Stimulated activated naive CD4-positive, alpha-beta T cell (primary cell): ENCODE measurements at regions not wholly inside any gene's neighbourhood (a gene's known extent, or its start where the extent isn't known, plus 50 kb on each side); places are given as distances from the start of the nearest gene placed in this dataset.

Experiments
- DNase-seq, 6 experiments: peaks; one replicate each; lab custom pipeline; 2025; lab: John Stamatoyannopoulos, UW

DNA sequence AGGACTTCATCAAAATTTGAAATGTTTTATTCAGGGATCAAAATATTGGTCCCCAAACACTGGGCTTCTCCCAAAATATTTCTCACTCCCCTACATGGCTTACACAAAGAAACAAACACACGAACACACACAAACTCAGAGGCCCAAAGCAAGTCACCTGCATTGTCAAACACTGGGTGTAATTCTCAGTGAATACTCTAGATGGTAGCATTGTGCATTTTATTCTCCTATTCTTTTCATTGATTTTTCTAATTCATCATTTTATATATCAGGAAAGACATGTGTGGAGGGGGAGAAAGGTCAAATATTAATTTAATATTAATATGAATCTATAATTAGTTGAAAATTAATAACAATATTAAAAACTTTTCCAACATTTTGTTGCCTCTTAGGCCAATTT lies 72.3 kb upstream of the TNMD start:
- DNase-seq: peak in 2 of 6 experiments; percentile 7 to 11

DNA sequence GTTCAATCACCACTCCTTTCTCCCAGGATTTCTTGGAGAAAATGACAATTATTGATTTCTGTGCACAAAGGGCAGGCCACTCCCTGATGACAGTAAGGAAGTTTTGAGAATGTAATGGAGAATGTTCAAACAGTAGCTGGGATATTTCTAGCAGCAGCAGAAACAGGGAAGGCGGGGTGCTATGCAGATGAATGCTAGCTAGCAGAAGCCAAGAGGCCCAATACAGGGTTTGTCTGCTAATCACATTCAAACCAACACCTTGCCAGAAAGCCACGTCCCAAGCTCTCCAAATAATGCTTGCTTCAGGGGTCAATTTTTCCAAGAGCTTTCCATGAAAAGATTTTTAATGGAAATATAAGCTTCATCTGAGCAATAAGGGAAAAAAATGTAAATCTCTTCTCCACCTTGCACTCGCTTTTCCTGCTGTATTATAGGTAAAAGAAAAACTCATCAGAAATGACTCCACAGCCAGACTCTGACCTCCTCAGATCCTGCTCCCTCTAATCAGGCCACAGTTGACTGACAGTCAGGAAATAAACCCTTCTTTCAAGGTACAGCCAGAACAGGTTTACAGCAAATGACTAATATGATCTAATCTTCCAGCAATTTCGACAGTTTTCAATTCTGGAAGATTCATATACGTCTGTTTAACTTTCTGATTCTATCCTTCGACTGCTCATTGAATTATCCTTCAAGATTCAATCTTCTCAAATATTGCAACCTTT lies 84.7 kb upstream of the PCDH19 start:
- DNase-seq: no peak

DNA sequence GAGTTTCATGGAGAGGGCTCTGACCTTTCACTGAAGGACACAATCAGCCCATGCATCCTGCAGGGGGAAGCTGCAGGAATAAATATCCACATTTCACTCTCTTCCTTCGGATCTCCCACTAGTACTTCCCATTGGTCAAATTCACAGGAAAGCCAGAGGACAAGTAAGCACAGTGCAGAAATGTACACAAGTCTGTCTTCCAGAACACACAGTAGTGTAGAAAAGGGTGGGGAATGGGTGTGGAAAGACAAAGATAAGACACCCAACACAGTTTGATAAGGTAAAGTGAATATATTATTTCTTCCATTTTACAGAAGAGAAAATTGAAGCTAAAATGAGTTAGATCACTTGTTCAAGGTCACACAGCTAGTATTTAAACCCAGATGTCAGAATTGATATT lies 81.1 kb upstream of the PCDH19 start:
- no peak for DNase-seq

DNA sequence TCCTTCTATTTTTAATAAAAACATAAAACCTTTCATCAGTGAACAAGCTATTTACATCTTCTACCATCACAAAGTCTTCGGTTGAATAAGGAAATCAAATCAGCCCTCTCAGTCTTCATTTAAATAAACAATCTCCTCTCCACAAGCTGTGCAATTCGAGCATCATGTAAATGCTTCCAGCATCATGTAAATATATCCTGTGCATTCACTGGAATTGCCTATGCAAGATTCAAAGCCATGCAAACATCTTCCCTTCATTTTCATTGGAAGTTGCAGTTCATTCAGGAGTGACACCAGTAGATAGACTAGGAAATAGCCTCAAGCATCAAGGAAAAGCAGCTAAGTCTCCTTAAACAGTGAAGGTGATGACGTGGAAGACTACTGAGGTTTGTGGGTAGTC lies 77.7 kb upstream of the PCDH19 start:
- no peak for DNase-seq

DNA sequence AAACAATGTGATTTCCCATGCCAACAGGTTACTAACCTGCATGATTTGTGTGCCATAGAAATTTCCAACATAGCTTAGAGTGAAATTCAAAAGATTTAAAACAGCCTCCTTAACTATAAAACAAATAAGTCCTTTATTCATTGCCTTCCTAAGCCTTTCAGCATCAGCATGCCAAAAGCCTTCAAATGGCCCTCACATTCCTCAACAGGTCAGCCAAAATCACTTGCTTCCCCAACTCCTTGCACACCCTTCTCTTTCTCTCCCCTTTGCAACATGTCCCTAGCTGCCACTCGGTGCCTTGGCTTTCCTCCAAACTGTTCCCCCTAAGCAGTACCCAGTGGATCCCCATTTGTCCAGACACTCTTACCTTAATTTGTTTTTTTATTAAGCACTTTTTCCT lies 74.9 kb upstream of the PCDH19 start:
- no peak for DNase-seq

DNA sequence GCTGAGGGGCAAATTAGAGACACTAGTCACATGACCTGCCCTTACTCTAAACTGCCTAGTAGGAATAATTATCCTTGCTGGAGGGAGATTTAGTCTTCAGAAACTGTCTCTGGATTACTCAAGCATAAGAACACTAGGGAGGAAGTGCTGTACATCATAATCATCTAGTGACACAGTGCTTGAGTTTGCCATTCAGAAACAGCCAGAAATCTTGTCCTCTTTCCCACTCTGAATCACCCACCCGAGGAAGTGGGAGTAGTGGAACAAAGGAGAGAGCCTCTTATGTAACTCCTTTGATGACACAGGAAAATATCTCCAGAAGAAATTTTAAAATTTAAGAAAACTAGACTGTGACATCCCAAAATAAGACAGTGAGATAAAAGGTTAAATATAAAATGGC lies 69.3 kb upstream of the PCDH19 start:
- DNase-seq: no peak

DNA sequence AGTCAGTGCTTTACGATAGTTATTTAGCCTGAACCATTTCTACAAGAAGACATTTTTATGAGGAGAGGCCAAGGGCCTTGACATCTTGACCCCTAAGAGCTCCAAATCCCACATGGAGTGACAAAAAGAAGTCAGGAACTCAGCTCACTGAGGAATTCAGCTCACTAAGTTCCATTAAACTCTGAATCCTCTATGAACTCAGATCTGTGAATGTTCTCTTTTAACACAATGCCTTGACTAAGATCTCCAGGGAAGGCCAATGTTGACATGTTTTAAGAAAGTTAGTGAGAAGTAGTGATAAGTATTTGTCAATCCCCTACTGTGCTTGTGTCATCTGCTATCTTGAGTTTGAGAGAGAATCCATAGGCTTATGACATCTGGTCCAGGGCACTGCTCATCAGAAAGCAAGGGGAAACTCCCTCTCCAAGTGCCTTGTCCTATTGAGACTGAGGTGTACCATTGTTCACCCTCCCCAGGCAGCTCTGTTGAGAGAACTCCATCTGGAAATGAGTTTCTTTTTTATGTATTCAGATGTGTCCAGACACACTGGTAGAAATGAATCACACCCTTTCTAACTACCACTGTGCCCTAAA lies 68.7 kb upstream of the PCDH19 start:
- no peak for DNase-seq

DNA sequence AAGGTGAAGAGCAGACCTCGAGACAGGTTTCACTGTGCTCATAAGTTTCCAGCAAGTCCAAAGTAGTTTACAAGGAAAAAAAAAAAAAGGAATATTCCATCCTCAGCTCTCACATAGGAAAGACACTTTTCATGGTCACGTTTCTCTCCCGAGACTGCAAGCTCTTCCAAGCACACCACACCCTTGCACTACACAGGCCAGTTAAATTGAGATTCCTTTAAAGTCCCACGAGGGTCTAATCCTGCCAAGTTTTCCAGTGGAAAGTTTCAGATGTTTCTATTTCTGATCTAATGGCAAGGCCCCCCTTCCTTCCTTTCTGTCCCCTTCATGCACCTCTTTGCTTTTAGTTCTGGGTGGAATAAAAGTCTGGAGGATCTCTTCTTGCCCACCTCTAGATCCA lies 67.9 kb upstream of the PCDH19 start:
- no peak for DNase-seq

DNA sequence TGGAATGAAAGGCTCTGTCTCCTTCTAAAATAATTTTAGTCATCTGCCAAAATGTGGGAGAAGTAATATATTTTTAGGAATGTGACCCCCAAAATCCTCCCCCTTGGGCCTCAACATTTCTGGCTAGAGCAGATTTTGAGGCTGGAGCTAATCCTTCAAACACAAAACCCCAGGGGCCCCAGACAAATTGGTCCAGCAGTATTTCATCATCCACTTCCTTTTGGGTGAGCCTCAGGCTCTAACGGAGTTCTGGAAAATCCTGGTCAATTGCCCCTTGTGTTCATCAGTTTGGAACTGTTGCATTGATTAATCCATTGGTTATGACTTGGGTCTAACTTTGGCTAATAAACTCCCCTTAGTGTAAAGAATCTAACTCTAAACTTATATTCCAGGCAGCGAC lies 67.4 kb upstream of the PCDH19 start:
- DNase-seq: no peak
